ENCODE measurements at regions not wholly inside any gene's neighbourhood (a gene's known extent, or its start where the extent isn't known, plus 50 kb on each side); places are given as distances from the start of the nearest gene placed in this dataset.

- Histone ChIP-seq H3K4me1 (no peaks in the 10 kb centered on the region), H3K9me3 (no peaks in the 10 kb centered on the region), H3K9ac (ENCODE audit: low read depth in 2 of 2, low read length in 2 of 2) (no peak overlapping the region), H3K36me3 (no peaks in the 10 kb centered on the region), H3K27me3 (no peaks in the 10 kb centered on the region), H3K27ac (no peak overlapping the region), H3K4me3 (no peak overlapping the region)
- TF ChIP-seq CTCF (IDR thresholded peaks at IDR 0.05): no peak
- intact Hi-C loops (cut with DNase I): no loop called here
- no peak for DNase-seq
Measured at GRCh38 chr7:83280671-83281070, 118.0 kb upstream of the PCLO start.

GRCh38 chr7:83276250-83276649, 113.6 kb upstream of the PCLO start:
- Histone ChIP-seq H3K36me3 (no peaks in the 10 kb centered on the region), H3K9ac (ENCODE audit: low read depth in 2 of 2, low read length in 2 of 2) (no peak overlapping the region), H3K27ac (no peak overlapping the region), H3K4me1 (no peaks in the 10 kb centered on the region), H3K4me3 (no peak overlapping the region), H3K9me3 (no peaks in the 10 kb centered on the region), H3K27me3 (no peaks in the 10 kb centered on the region)
- no peak for DNase-seq
- intact Hi-C loops (cut with DNase I): no loop called here
- no peak for TF ChIP-seq CTCF (IDR thresholded peaks at IDR 0.05)

- no peaks in the 10 kb centered on the region for H3K27me3 ChIP-seq
- no peak overlapping the region for H3K27ac ChIP-seq
- no peak for DNase-seq
- intact Hi-C loops (cut with DNase I): loop anchor here (2.0 kb wide), 1 partner anchor 463 kb away; no protein-coding TSS in a partner anchor
- no peaks in the 10 kb centered on the region for H3K9me3 ChIP-seq
- H3K4me1 ChIP-seq: no peaks in the 10 kb centered on the region
- no peak overlapping the region for H3K4me3 ChIP-seq
- no peaks in the 10 kb centered on the region for H3K36me3 ChIP-seq
- no peak overlapping the region for H3K9ac ChIP-seq (ENCODE audit: low read depth in 2 of 2, low read length in 2 of 2)
- TF ChIP-seq CTCF (IDR thresholded peaks at IDR 0.05): no peak
Measured at GRCh38 chr7:83273699-83274098, 111.0 kb upstream of the PCLO start.

- intact Hi-C loops (cut with DNase I): loop anchor here (2.0 kb wide), 1 partner anchor 461 kb away; no protein-coding TSS in a partner anchor
- DNase-seq: no peak
- Histone ChIP-seq H3K4me3 (no peak overlapping the region), H3K27ac (no peak overlapping the region), H3K9me3 (no peaks in the 10 kb centered on the region), H3K9ac (ENCODE audit: low read depth in 2 of 2, low read length in 2 of 2) (no peak overlapping the region), H3K36me3 (no peaks in the 10 kb centered on the region), H3K27me3 (no peaks in the 10 kb centered on the region), H3K4me1 (no peaks in the 10 kb centered on the region)
- no peak for TF ChIP-seq CTCF (IDR thresholded peaks at IDR 0.05)
Measured at GRCh38 chr7:83271212-83272099, 108.8 kb upstream of the PCLO start.

- no peak for DNase-seq
- intact Hi-C loops (cut with DNase I): no loop called here
Measured at GRCh38 chr7:83270407-83270806, 107.7 kb upstream of the PCLO start.

More at GRCh38 chr7:83270407-83270806, 107.7 kb upstream of the PCLO start:
- H3K27ac ChIP-seq: no peak overlapping the region
- H3K4me1 ChIP-seq: no peaks in the 10 kb centered on the region
- no peak overlapping the region for H3K4me3 ChIP-seq
- H3K9ac ChIP-seq (ENCODE audit: low read depth in 2 of 2, low read length in 2 of 2): no peak overlapping the region
- TF ChIP-seq CTCF (IDR thresholded peaks at IDR 0.05): no peak
- H3K9me3 ChIP-seq: no peaks in the 10 kb centered on the region
- H3K36me3 ChIP-seq: no peaks in the 10 kb centered on the region
- no peaks in the 10 kb centered on the region for H3K27me3 ChIP-seq

All from colonic mucosa (tissue), 4 donors.